ENCODE measurements at regions not wholly inside any gene's neighbourhood (a gene's known extent, or its start where the extent isn't known, plus 50 kb on each side); places are given as distances from the start of the nearest gene placed in this dataset.
A peak's percentile ranks its signal among the peaks of the same experiment; 100 is the strongest.

GRCh38 chr1:96233422-96233821 lies 488.2 kb upstream of the PTBP2 start:
- H3K9me3 ChIP-seq: no peaks in the 10 kb centered on the region
- no peak for DNase-seq (ENCODE audit: low spot score in 2 of 2)
- no peak overlapping the region for H3K4me3 ChIP-seq
- intact Hi-C loops (cut with DNase I): no loop called here
- no peaks in the 10 kb centered on the region for H3K4me1 ChIP-seq
- H3K36me3 ChIP-seq: no peaks in the 10 kb centered on the region
- H3K27ac ChIP-seq: no peak overlapping the region
- TF ChIP-seq CTCF (IDR thresholded peaks at IDR 0.05): no peak
- H3K27me3 ChIP-seq: no peaks in the 10 kb centered on the region

GRCh38 chr1:96234299-96234698 lies 487.3 kb upstream of the PTBP2 start:
- H3K9me3 ChIP-seq: no peaks in the 10 kb centered on the region
- no peak for TF ChIP-seq CTCF (IDR thresholded peaks at IDR 0.05)
- no peaks in the 10 kb centered on the region for H3K4me1 ChIP-seq
- no peak overlapping the region for H3K27ac ChIP-seq
- intact Hi-C loops (cut with DNase I): loop anchor here (2.0 kb wide), 1 partner anchor 487 kb away; the partner anchor contains the start of gene PTBP2
- H3K27me3 ChIP-seq: no peaks in the 10 kb centered on the region
- no peak overlapping the region for H3K4me3 ChIP-seq
- H3K36me3 ChIP-seq: no peaks in the 10 kb centered on the region
- DNase-seq (ENCODE audit: low spot score in 2 of 2): no peak

GRCh38 chr1:96236156-96236739 lies 485.3 kb upstream of the PTBP2 start:
- Histone ChIP-seq H3K4me3 (no peak overlapping the region), H3K36me3 (no peaks in the 10 kb centered on the region), H3K9me3 (no peaks in the 10 kb centered on the region), H3K27me3 (no peaks in the 10 kb centered on the region), H3K4me1 (no peaks in the 10 kb centered on the region), H3K27ac (no peak overlapping the region)
- DNase-seq (ENCODE audit: low spot score in 2 of 2): no peak
- TF ChIP-seq CTCF (IDR thresholded peaks at IDR 0.05): peak in 2 of 3 experiments; percentile 42 to 54
- intact Hi-C loops (cut with DNase I): no loop called here

GRCh38 chr1:96238426-96238825 lies 483.2 kb upstream of the PTBP2 start:
- Histone ChIP-seq H3K9me3 (no peaks in the 10 kb centered on the region), H3K27me3 (no peaks in the 10 kb centered on the region), H3K4me3 (no peak overlapping the region), H3K4me1 (no peaks in the 10 kb centered on the region), H3K27ac (no peak overlapping the region), H3K36me3 (no peaks in the 10 kb centered on the region)
- TF ChIP-seq CTCF (IDR thresholded peaks at IDR 0.05): no peak
- no peak for DNase-seq (ENCODE audit: low spot score in 2 of 2)
- intact Hi-C loops (cut with DNase I): no loop called here

GRCh38 chr1:96240438-96240837 lies 481.1 kb upstream of the PTBP2 start:
- Histone ChIP-seq H3K4me3 (no peak overlapping the region), H3K9me3 (no peaks in the 10 kb centered on the region), H3K36me3 (no peaks in the 10 kb centered on the region), H3K27ac (no peak overlapping the region), H3K4me1 (no peaks in the 10 kb centered on the region), H3K27me3 (no peaks in the 10 kb centered on the region)
- intact Hi-C loops (cut with DNase I): no loop called here
- no peak for TF ChIP-seq CTCF (IDR thresholded peaks at IDR 0.05)
- no peak for DNase-seq (ENCODE audit: low spot score in 2 of 2)
